Mesothelial cell of epicardium (in vitro differentiated cells): ENCODE measurements at regions not wholly inside any gene's neighbourhood (a gene's known extent, or its start where the extent isn't known, plus 50 kb on each side); places are given as distances from the start of the nearest gene placed in this dataset.

ENCODE experiments used
- DNase-seq, 2 experiments: peaks; one replicate each; pipeline ENCODE4 v3.0.0; 2021; ENCODE audit warnings: low spot score in 2 of 2; ENCODE audit not compliant: unreplicated experiment in 2 of 2
- H3K27ac Mint-ChIP-seq: 2 replicates; pipeline ENCODE4 v1.8.0; 2021; ENCODE audit warnings: mixed read lengths
- H3K27me3 Mint-ChIP-seq: 2 replicates; pipeline ENCODE4 v1.8.0; 2021; ENCODE audit warnings: low read depth, mixed read lengths
- H3K36me3 Mint-ChIP-seq: 2 replicates; pipeline ENCODE4 v1.8.0; 2021; ENCODE audit warnings: mixed read lengths
- H3K4me1 Mint-ChIP-seq: 2 replicates; pipeline ENCODE4 v1.8.0; 2021; ENCODE audit warnings: mixed read lengths
- H3K4me3 Mint-ChIP-seq: 2 replicates; pipeline ENCODE4 v1.8.0; 2021; ENCODE audit warnings: mild to moderate bottlenecking, moderate library complexity, mixed read lengths
- H3K9me3 Mint-ChIP-seq: 2 replicates; pipeline ENCODE4 v1.8.0; 2021; ENCODE audit warnings: mixed read lengths
- CTCF ChIP-seq: fragments of 200-600 bp; sonication (generic); IDR thresholded peaks from one replicate; pipeline ENCODE4 v1.5.0; 2021; ENCODE audit warnings: antibody characterized with exemption; ENCODE audit not compliant: unreplicated experiment

GRCh38 chr7:115678086-115678982 lies 352.2 kb downstream of the TFEC start:
- H3K36me3 Mint-ChIP-seq: no peaks in the 10 kb centered on the region
- H3K27me3 Mint-ChIP-seq: no peaks in the 10 kb centered on the region
- peak overlapping the region; percentile 41 for H3K27ac Mint-ChIP-seq
- no peak for TF ChIP-seq CTCF
- peaks cover 50% of the 10 kb centered on the region for H3K4me1 Mint-ChIP-seq
- DNase-seq: no peak
- H3K9me3 Mint-ChIP-seq: no peaks in the 10 kb centered on the region
- no peak overlapping the region for H3K4me3 Mint-ChIP-seq

- H3K27me3 Mint-ChIP-seq: no peaks in the 10 kb centered on the region
- no peaks in the 10 kb centered on the region for H3K9me3 Mint-ChIP-seq
- no peaks in the 10 kb centered on the region for H3K36me3 Mint-ChIP-seq
- no peak for DNase-seq
- no peak overlapping the region for H3K27ac Mint-ChIP-seq
- no peak overlapping the region for H3K4me3 Mint-ChIP-seq
- peaks cover 54% of the 10 kb centered on the region for H3K4me1 Mint-ChIP-seq
- no peak for TF ChIP-seq CTCF
These were observed 353.9 kb downstream of the TFEC start for GRCh38 chr7:115676707-115677106.

GRCh38 chr7:115676080-115676479 lies 354.5 kb downstream of the TFEC start:
- H3K4me1 Mint-ChIP-seq: peaks cover 54% of the 10 kb centered on the region
- H3K9me3 Mint-ChIP-seq: no peaks in the 10 kb centered on the region
- no peaks in the 10 kb centered on the region for H3K36me3 Mint-ChIP-seq
- no peak for DNase-seq
- no peaks in the 10 kb centered on the region for H3K27me3 Mint-ChIP-seq
- TF ChIP-seq CTCF: no peak
- no peak overlapping the region for H3K27ac Mint-ChIP-seq
- H3K4me3 Mint-ChIP-seq: no peak overlapping the region

- no peak overlapping the region for H3K4me3 Mint-ChIP-seq
- H3K36me3 Mint-ChIP-seq: no peaks in the 10 kb centered on the region
- peaks cover 45% of the 10 kb centered on the region for H3K4me1 Mint-ChIP-seq
- TF ChIP-seq CTCF: no peak
- no peaks in the 10 kb centered on the region for H3K27me3 Mint-ChIP-seq
- no peak overlapping the region for H3K27ac Mint-ChIP-seq
- H3K9me3 Mint-ChIP-seq: no peaks in the 10 kb centered on the region
- DNase-seq: no peak
These were observed 356.0 kb downstream of the TFEC start for GRCh38 chr7:115674467-115675024.

GRCh38 chr7:115672024-115672423 lies 358.5 kb downstream of the TFEC start:
- peak overlapping the region; percentile 30 for H3K27ac Mint-ChIP-seq
- DNase-seq: no peak
- H3K4me3 Mint-ChIP-seq: no peak overlapping the region

More at GRCh38 chr7:115672024-115672423, 358.5 kb downstream of the TFEC start:
- no peaks in the 10 kb centered on the region for H3K27me3 Mint-ChIP-seq
- peaks cover 27% of the 10 kb centered on the region for H3K4me1 Mint-ChIP-seq
- no peaks in the 10 kb centered on the region for H3K36me3 Mint-ChIP-seq
- H3K9me3 Mint-ChIP-seq: no peaks in the 10 kb centered on the region
- no peak for TF ChIP-seq CTCF
